Suprapubic skin (tissue), 4 donors: ENCODE measurements at regions not wholly inside any gene's neighbourhood (a gene's known extent, or its start where the extent isn't known, plus 50 kb on each side); places are given as distances from the start of the nearest gene placed in this dataset.

ENCODE experiments used
- DNase-seq, 2 donors: peaks; one replicate each; pipeline ENCODE4 v3.0.0-alpha.2; 2019; ENCODE audit warnings: low spot score in 2 of 2
- H3K27ac ChIP-seq: fragments of 200-600 bp; sonication (generic); one replicate; pipeline ENCODE4 v1.5.1; 2019
- H3K27me3 ChIP-seq: fragments of 200-600 bp; sonication (generic); one replicate; pipeline ENCODE4 v1.5.1; 2019
- H3K36me3 ChIP-seq: fragments of 200-600 bp; sonication (generic); one replicate; pipeline ENCODE4 v1.5.1; 2019
- H3K4me1 ChIP-seq: fragments of 200-600 bp; sonication (generic); one replicate; pipeline ENCODE4 v1.5.1; 2019
- H3K4me3 ChIP-seq: fragments of 200-600 bp; sonication (generic); one replicate; pipeline ENCODE4 v1.5.1; 2019; ENCODE audit warnings: mild to moderate bottlenecking
- H3K9me3 ChIP-seq: fragments of 200-600 bp; sonication (generic); one replicate; pipeline ENCODE4 v1.5.1; 2019
- EP300 ChIP-seq: sonication (generic); formaldehyde crosslinking; IDR thresholded peaks from one replicate; pipeline ENCODE4 v1.6.1; 2017; ENCODE audit warnings: antibody characterized with exemption
- POLR2A ChIP-seq, 2 donors: fragments of 450-650 bp; IDR thresholded peaks; one replicate each; pipeline ENCODE4 v1.6.1; 2017; ENCODE audit warnings: antibody characterized with exemption in 2 of 2, mild to moderate bottlenecking in 2 of 2, moderate library complexity in 2 of 2
- POLR2AphosphoS5 ChIP-seq, 3 donors: sonication (generic); formaldehyde crosslinking; IDR thresholded peaks; one replicate each; pipeline ENCODE4 v1.6.1; 2017; ENCODE audit warnings: antibody characterized with exemption in 3 of 3
- WGBS: methylation state at CpG from one replicate; pipeline ENCODE4 v1.1.5; 2018; 5-methylcytosine and 5-hydroxymethylcytosine counted together
- TF ChIP-seq, protein P1 (sequence below), 2 donors: fragments of 200-600 bp in 1 of 2; fragments of 450-650 bp in 1 of 2; sonication (generic) in 1 of 2; IDR thresholded peaks; one replicate each; pipeline ENCODE4 v1.5.1; 2016 to 2019; ENCODE audit warnings: antibody characterized with exemption in 2 of 2, mild to moderate bottlenecking in 1 of 2, moderate library complexity in 1 of 2

DNA sequence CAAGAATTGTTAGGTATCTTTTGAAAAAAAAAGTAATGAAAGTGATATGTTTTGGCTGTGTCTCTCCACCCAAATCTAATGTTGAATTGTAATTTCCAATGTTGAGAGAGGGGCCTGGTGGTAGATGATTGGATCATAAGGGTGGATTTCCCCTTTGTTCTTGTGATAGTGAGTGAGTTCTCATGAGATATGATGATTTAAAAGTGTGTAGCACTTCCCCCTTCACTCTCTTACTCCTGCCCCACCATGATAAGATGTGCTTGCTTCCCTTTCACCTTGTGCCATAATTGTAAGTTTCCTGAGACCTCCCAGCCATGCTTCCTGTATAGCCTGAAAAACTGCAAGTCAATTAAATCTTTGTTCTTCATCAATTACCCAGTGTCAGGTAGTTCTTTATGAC is 70.7 kb downstream of the XCL2 start:
- TF ChIP-seq EP300 (no peak), POLR2A (IDR thresholded peaks at IDR 0.05) (no peak), POLR2AphosphoS5 (IDR thresholded peaks at IDR 0.05) (no peak)
- TF ChIP-seq, protein P1, sequence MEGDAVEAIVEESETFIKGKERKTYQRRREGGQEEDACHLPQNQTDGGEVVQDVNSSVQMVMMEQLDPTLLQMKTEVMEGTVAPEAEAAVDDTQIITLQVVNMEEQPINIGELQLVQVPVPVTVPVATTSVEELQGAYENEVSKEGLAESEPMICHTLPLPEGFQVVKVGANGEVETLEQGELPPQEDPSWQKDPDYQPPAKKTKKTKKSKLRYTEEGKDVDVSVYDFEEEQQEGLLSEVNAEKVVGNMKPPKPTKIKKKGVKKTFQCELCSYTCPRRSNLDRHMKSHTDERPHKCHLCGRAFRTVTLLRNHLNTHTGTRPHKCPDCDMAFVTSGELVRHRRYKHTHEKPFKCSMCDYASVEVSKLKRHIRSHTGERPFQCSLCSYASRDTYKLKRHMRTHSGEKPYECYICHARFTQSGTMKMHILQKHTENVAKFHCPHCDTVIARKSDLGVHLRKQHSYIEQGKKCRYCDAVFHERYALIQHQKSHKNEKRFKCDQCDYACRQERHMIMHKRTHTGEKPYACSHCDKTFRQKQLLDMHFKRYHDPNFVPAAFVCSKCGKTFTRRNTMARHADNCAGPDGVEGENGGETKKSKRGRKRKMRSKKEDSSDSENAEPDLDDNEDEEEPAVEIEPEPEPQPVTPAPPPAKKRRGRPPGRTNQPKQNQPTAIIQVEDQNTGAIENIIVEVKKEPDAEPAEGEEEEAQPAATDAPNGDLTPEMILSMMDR (IDR thresholded peaks at IDR 0.05), result no peak
- no peaks in the 10 kb centered on the region for H3K9me3 ChIP-seq
- H3K27me3 ChIP-seq, result no peaks in the 10 kb centered on the region
- no peaks in the 10 kb centered on the region for H3K36me3 ChIP-seq
- no peak overlapping the region for H3K27ac ChIP-seq
- peaks cover 50% of the 10 kb centered on the region for H3K4me1 ChIP-seq
- no peak overlapping the region for H3K4me3 ChIP-seq
- DNase-seq, result no peak

DNA sequence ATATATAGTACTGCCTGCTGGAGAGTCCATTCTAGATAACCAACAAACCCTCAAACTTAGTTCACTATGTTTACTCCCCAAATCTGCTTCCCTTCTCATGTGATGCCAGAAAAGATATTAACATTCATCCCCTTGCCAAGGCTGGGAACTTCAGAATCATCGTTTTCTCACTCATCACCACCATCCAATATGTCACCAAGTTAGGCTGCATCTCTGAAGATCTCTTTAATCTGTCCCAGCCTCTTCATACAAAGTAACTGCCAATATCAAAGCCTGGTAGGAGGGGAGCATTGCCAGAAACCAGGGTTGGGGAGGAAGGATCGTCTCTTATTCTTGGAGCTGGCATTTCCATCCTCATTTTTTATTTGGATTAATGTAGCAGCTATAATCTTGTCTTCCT is 71.6 kb downstream of the XCL2 start:
- TF ChIP-seq, protein P1 (IDR thresholded peaks at IDR 0.05), result no peak
- no peak for TF ChIP-seq POLR2A (IDR thresholded peaks at IDR 0.05)
- TF ChIP-seq POLR2AphosphoS5 (IDR thresholded peaks at IDR 0.05), result peak in 1 of 3 donors; percentile 44
- Histone ChIP-seq H3K9me3 (no peaks in the 10 kb centered on the region), H3K4me1 (peaks cover 51% of the 10 kb centered on the region), H3K27ac (no peak overlapping the region), H3K36me3 (no peaks in the 10 kb centered on the region), H3K27me3 (no peaks in the 10 kb centered on the region), H3K4me3 (no peak overlapping the region)
- DNase-seq, result no peak
- WGBS, result 66% methylated on average over 2 of the region's 2 CpGs

DNA sequence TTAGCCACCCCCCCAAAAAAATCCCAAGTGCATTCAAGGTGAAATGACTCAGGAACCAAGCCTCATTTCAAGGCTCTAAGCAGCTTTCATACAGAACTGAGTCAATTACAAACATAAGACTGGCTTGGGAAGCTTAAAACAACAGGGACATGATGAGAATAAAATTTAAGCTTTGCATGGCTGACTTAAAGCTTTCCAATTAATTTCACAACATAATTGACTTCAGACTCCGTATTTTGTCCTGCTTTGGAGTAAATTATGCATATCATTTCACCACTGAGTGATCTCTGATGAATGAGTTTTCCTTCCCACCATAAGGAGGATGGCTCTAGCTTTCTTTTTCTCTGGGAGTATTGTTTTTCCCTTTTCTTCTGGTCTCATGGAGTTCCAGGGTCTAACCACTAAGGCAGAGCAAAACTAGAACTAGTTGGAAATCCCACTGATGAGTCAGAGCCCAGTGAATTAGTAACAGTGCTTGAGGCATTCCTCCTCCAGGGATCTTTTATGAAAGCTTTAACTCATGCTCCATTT is 72.8 kb downstream of the XCL2 start:
- no peak for DNase-seq
- 40% methylated on average over 1 of the region's 1 CpG for WGBS
- TF ChIP-seq POLR2A (IDR thresholded peaks at IDR 0.05), result no peak
- TF ChIP-seq, protein P1 (IDR thresholded peaks at IDR 0.05), result peak in 1 of 2 donors; percentile 4
- TF ChIP-seq POLR2AphosphoS5 (IDR thresholded peaks at IDR 0.05), result no peak
- TF ChIP-seq EP300, result no peak
- Histone ChIP-seq H3K27me3 (no peaks in the 10 kb centered on the region), H3K27ac (peak overlapping the region; percentile 53), H3K9me3 (no peaks in the 10 kb centered on the region), H3K4me3 (no peak overlapping the region), H3K4me1 (peaks cover 44% of the 10 kb centered on the region), H3K36me3 (no peaks in the 10 kb centered on the region)

DNA sequence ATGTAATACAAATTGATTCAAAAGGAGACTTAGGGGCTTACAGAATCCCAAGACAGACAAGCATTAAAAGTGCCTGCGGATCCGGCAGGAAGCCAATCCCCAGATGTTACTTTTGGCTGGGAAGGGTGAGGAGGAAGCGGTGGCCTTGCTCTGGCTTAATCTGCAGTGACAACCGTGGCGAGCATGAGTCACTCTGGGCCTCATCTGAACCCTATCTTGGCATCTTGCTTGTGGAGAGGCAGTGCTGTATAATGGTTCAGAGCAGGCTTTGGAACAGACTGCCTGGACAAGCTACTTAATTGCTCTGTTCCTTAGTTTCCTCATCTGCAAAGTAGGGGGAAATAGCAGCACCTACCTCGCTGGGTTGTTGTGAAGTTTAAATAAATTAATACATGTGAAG is 74.1 kb downstream of the XCL2 start:
- Histone ChIP-seq H3K4me1 (peaks cover 40% of the 10 kb centered on the region), H3K4me3 (no peak overlapping the region), H3K36me3 (no peaks in the 10 kb centered on the region), H3K27ac (peak overlapping the region; percentile 3), H3K9me3 (no peaks in the 10 kb centered on the region), H3K27me3 (no peaks in the 10 kb centered on the region)
- TF ChIP-seq POLR2AphosphoS5 (IDR thresholded peaks at IDR 0.05) (peak in 2 of 3 donors; percentile 48 to 63), EP300 (no peak)
- TF ChIP-seq, protein P1 (IDR thresholded peaks at IDR 0.05), result no peak
- DNase-seq, result peak; percentile 90 to 91
- WGBS, result 34% methylated on average over 6 of the region's 6 CpGs

DNA sequence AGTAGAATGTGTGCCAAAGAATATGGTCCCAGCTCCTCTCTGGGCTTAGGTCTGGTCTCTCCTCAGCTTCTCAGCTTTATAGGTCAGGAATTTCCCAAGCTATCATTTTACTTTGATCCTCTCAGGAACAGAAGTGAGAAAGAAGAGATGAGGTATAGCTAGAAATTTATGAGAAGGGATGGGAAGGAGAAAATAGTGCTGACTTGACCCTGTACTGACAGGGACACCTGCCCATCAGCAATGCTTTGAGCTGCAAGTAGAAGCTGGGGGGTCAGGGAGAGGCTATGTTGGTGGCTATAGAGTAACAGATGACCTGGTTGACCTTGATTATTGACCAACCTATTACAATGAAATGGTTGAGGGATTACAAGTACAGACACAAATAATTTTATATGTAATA is 75.0 kb downstream of the XCL2 start:
- H3K27ac ChIP-seq, result no peak overlapping the region

More for the DNA sequence above, 75.0 kb downstream of the XCL2 start:
- peaks cover 40% of the 10 kb centered on the region for H3K4me1 ChIP-seq
- H3K36me3 ChIP-seq, result no peaks in the 10 kb centered on the region
- TF ChIP-seq, protein P1 (IDR thresholded peaks at IDR 0.05), result no peak
- TF ChIP-seq EP300, result no peak
- no peak for TF ChIP-seq POLR2AphosphoS5 (IDR thresholded peaks at IDR 0.05)
- TF ChIP-seq POLR2A (IDR thresholded peaks at IDR 0.05), result no peak
- H3K27me3 ChIP-seq, result no peaks in the 10 kb centered on the region
- H3K4me3 ChIP-seq, result no peak overlapping the region
- H3K9me3 ChIP-seq, result no peaks in the 10 kb centered on the region
- DNase-seq, result no peak
